HL-60 (cell line): ENCODE measurements at regions not wholly inside any gene's neighbourhood (a gene's known extent, or its start where the extent isn't known, plus 50 kb on each side); places are given as distances from the start of the nearest gene placed in this dataset.

Experiments used
- DNase-seq, 2 experiments: peaks; one replicate each; pipeline ENCODE4 v3.0.0-alpha.2; 2010 to 2020; ENCODE audit warnings: low read depth in 1 of 2, low spot score in 1 of 2
- H3K27ac ChIP-seq: fragments of 250-450 bp; sonication (Bioruptor Pico); replicated peaks from 2 replicates; pipeline ENCODE4 v1.5.1; 2020; ENCODE audit warnings: mild to moderate bottlenecking, moderate library complexity
- H3K27me3 ChIP-seq: fragments of 250-450 bp; sonication (Bioruptor Pico); 2 replicates; pipeline ENCODE4 v1.5.1; 2021; ENCODE audit warnings: mild to moderate bottlenecking, moderate library complexity; ENCODE audit not compliant: insufficient read depth, poor library complexity, severe bottlenecking
- H3K4me3 ChIP-seq: replicated peaks from 2 replicates; pipeline ENCODE4 v1.5.1; 2011; ENCODE audit warnings: mild to moderate bottlenecking, control low read depth, low read length; ENCODE audit not compliant: insufficient read depth
- GABPA ChIP-seq: IDR thresholded peaks from 2 replicates; pipeline ENCODE4 v1.6.1; 2012; ENCODE audit warnings: low read depth
- POLR2AphosphoS5 ChIP-seq: IDR thresholded peaks from 2 replicates; pipeline ENCODE4 v1.6.1; 2012; ENCODE audit warnings: low read depth
- SPI1 ChIP-seq: IDR thresholded peaks from 2 replicates; pipeline ENCODE4 v1.6.1; 2012; ENCODE audit warnings: low read depth, mild to moderate bottlenecking, borderline replicate concordance
- TF ChIP-seq, protein P1 (sequence below): IDR thresholded peaks from 2 replicates; pipeline ENCODE4 v1.6.1; 2012; ENCODE audit warnings: low read depth; ENCODE audit not compliant: insufficient replicate concordance
- TF ChIP-seq, protein P2 (sequence below): IDR thresholded peaks from one replicate; pipeline ENCODE4 v1.5.1; 2011; ENCODE audit warnings: low read length, control low read depth, inconsistent platforms; ENCODE audit not compliant: insufficient read depth

DNA sequence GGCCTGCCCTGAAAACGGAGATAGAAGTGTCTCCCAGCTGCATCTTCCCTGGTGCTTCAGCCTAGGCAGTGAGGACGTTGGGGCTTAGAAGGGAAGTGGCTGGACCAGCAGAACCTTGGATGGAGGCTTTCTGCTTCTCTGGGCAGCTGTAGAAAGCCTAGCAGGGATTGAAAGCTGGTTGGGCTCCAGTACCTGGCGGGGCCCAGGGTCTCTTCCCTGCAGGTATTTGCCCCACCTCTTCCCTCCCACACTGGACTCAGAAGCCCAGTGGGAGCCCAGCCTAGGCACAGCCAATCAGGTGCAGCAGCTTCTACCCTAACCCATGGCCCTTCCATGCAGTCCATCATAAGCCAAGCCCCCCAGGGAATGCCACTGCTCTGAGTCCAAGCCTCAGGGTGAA, 190.3 kb upstream of the IRX6 start:
- H3K4me3 ChIP-seq: no peak overlapping the region
- TF ChIP-seq SPI1 (no peak), POLR2AphosphoS5 (no peak), GABPA (no peak)
- TF ChIP-seq, protein P1, sequence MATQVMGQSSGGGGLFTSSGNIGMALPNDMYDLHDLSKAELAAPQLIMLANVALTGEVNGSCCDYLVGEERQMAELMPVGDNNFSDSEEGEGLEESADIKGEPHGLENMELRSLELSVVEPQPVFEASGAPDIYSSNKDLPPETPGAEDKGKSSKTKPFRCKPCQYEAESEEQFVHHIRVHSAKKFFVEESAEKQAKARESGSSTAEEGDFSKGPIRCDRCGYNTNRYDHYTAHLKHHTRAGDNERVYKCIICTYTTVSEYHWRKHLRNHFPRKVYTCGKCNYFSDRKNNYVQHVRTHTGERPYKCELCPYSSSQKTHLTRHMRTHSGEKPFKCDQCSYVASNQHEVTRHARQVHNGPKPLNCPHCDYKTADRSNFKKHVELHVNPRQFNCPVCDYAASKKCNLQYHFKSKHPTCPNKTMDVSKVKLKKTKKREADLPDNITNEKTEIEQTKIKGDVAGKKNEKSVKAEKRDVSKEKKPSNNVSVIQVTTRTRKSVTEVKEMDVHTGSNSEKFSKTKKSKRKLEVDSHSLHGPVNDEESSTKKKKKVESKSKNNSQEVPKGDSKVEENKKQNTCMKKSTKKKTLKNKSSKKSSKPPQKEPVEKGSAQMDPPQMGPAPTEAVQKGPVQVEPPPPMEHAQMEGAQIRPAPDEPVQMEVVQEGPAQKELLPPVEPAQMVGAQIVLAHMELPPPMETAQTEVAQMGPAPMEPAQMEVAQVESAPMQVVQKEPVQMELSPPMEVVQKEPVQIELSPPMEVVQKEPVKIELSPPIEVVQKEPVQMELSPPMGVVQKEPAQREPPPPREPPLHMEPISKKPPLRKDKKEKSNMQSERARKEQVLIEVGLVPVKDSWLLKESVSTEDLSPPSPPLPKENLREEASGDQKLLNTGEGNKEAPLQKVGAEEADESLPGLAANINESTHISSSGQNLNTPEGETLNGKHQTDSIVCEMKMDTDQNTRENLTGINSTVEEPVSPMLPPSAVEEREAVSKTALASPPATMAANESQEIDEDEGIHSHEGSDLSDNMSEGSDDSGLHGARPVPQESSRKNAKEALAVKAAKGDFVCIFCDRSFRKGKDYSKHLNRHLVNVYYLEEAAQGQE: no peak
- TF ChIP-seq, protein P2, sequence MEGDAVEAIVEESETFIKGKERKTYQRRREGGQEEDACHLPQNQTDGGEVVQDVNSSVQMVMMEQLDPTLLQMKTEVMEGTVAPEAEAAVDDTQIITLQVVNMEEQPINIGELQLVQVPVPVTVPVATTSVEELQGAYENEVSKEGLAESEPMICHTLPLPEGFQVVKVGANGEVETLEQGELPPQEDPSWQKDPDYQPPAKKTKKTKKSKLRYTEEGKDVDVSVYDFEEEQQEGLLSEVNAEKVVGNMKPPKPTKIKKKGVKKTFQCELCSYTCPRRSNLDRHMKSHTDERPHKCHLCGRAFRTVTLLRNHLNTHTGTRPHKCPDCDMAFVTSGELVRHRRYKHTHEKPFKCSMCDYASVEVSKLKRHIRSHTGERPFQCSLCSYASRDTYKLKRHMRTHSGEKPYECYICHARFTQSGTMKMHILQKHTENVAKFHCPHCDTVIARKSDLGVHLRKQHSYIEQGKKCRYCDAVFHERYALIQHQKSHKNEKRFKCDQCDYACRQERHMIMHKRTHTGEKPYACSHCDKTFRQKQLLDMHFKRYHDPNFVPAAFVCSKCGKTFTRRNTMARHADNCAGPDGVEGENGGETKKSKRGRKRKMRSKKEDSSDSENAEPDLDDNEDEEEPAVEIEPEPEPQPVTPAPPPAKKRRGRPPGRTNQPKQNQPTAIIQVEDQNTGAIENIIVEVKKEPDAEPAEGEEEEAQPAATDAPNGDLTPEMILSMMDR: no peak
- DNase-seq: no peak
- H3K27me3 ChIP-seq: no peaks in the 10 kb centered on the region
- H3K27ac ChIP-seq: no peak overlapping the region

DNA sequence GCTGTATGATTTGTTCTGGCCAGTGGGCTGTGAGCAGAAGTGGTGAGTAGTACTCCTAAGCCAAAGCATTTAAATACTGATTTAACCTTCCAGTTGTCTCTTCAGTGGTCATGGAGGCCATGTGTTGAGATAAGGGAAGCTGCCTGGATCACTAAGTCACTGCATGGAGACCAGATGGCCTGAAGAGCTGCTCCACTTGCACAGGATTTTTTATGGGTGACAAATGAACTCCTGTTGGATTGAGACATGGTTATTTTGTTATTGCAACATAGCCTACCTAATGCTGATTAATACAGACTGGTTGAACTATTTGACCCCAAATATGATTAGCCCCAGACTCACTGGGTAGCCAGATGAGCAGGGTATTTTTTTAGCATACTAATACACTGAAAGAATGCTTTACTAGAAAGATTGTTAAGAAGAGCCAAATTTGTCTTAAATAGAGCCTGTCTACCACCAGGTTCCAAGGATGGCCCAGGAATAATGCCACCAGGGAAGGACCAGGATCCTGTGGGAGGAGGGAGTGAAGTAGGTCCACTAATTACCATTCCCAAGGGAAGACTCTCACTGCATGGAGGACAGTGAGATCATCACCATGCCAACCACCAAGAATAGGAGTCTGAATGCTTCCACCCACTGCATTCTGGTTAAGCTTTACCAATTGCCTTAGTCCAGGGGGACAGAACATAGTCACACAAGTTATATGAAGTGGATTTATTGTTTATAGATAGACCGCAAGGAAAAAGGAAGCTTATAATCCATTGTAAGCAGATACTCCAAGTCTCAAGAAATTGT, 187.4 kb upstream of the IRX6 start:
- H3K4me3 ChIP-seq: no peak overlapping the region
- H3K27ac ChIP-seq: no peak overlapping the region
- DNase-seq: no peak
- TF ChIP-seq, protein P1: no peak
- TF ChIP-seq, protein P2: no peak
- TF ChIP-seq GABPA (no peak), SPI1 (no peak), POLR2AphosphoS5 (no peak)
- H3K27me3 ChIP-seq: no peaks in the 10 kb centered on the region

DNA sequence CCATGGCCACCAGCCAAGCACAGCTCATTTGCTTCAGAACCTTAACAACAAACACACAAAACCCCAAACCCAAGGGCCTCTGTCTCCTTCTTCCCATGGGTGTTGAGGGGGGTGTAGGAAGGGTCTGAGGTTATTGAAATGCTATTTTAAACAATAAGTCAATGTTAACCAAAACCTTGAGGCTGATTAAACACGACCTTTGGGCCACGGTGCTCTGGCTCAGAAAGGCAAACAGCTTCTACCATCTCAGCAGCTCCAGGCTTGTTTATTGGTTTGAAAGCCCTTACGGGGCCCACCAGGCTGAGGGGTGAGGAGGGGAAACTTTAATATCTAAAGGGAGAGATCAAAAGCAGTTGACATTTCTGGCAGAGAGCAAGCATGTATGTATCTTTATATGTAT, 185.7 kb upstream of the IRX6 start:
- no peak for DNase-seq
- no peak overlapping the region for H3K27ac ChIP-seq
- no peaks in the 10 kb centered on the region for H3K27me3 ChIP-seq
- TF ChIP-seq POLR2AphosphoS5 (no peak), GABPA (no peak), SPI1 (no peak)
- TF ChIP-seq, protein P1: no peak
- TF ChIP-seq, protein P2: no peak
- H3K4me3 ChIP-seq: no peak overlapping the region
